ENCODE measurements at regions not wholly inside any gene's neighbourhood (a gene's known extent, or its start where the extent isn't known, plus 50 kb on each side); places are given as distances from the start of the nearest gene placed in this dataset.

- TF ChIP-seq CTCF (IDR thresholded peaks at IDR 0.05) (no peak), POLR2A (IDR thresholded peaks at IDR 0.05) (no peak)
These were observed 398.3 kb upstream of the NAALADL2 start for GRCh38 chr3:174460831-174461230.

Data from esophagus squamous epithelium (tissue), 4 donors.